Fibroblast of lung (primary cell): ENCODE measurements at regions not wholly inside any gene's neighbourhood (a gene's known extent, or its start where the extent isn't known, plus 50 kb on each side); places are given as distances from the start of the nearest gene placed in this dataset.

ENCODE experiments used
- EZH2 ChIP-seq: IDR thresholded peaks from 2 replicates; pipeline ENCODE4 v1.5.1; 2012; ENCODE audit warnings: low read length, control low read depth, mild to moderate bottlenecking; ENCODE audit errors: missing control alignments
- TF ChIP-seq, protein P1 (sequence below), 2 donors: IDR thresholded peaks in 1 of 2; conservative IDR thresholded peaks in 1 of 2; 1 replicate in 1 of 2; 2 replicates in 1 of 2; pipeline ENCODE4 v1.5.1; 2011 to 2012; ENCODE audit warnings: low read length in 2 of 2, control low read depth in 1 of 2, inconsistent platforms in 1 of 2, low read depth in 1 of 2, mild to moderate bottlenecking in 1 of 2

DNA sequence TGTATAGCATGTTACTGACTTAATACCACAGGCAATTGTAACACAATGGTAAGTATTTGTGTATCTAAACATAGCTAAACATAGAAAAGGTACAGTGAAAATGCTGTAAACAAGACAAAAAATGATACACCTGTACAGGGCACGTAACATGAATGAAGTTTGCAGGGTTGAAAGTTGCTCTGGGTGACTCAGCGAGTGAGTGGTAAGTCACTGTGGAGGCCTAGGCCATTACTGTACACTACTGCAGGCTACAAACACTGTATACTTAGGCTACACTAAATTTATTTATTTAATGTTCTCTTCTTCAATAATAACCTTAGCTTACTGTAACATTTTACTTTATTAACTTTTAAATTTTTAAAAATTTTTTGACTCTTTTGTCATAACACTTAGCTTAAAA, 158.4 kb downstream of the IPO8 start:
- TF ChIP-seq, protein P1, sequence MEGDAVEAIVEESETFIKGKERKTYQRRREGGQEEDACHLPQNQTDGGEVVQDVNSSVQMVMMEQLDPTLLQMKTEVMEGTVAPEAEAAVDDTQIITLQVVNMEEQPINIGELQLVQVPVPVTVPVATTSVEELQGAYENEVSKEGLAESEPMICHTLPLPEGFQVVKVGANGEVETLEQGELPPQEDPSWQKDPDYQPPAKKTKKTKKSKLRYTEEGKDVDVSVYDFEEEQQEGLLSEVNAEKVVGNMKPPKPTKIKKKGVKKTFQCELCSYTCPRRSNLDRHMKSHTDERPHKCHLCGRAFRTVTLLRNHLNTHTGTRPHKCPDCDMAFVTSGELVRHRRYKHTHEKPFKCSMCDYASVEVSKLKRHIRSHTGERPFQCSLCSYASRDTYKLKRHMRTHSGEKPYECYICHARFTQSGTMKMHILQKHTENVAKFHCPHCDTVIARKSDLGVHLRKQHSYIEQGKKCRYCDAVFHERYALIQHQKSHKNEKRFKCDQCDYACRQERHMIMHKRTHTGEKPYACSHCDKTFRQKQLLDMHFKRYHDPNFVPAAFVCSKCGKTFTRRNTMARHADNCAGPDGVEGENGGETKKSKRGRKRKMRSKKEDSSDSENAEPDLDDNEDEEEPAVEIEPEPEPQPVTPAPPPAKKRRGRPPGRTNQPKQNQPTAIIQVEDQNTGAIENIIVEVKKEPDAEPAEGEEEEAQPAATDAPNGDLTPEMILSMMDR (conservative IDR thresholded peaks at IDR 0.05 in 1 of 2, IDR thresholded peaks at IDR 0.05 in 1 of 2; ENCODE audit: low read depth in 1 of 2, low read length in 2 of 2), result no peak
- TF ChIP-seq EZH2, result no peak
